Effector CD4-positive, alpha-beta T cell (primary cell): ENCODE measurements at regions not wholly inside any gene's neighbourhood (a gene's known extent, or its start where the extent isn't known, plus 50 kb on each side); places are given as distances from the start of the nearest gene placed in this dataset.
"Not testable (repeated sequence)": the region's sequence is repeated elsewhere in the genome, so short reads cannot be mapped to it uniquely, and the experiment has no call there.

Experiments used
- DNase-seq: peaks from one replicate; pipeline ENCODE4 v3.0.0-alpha.2; 2020

DNA sequence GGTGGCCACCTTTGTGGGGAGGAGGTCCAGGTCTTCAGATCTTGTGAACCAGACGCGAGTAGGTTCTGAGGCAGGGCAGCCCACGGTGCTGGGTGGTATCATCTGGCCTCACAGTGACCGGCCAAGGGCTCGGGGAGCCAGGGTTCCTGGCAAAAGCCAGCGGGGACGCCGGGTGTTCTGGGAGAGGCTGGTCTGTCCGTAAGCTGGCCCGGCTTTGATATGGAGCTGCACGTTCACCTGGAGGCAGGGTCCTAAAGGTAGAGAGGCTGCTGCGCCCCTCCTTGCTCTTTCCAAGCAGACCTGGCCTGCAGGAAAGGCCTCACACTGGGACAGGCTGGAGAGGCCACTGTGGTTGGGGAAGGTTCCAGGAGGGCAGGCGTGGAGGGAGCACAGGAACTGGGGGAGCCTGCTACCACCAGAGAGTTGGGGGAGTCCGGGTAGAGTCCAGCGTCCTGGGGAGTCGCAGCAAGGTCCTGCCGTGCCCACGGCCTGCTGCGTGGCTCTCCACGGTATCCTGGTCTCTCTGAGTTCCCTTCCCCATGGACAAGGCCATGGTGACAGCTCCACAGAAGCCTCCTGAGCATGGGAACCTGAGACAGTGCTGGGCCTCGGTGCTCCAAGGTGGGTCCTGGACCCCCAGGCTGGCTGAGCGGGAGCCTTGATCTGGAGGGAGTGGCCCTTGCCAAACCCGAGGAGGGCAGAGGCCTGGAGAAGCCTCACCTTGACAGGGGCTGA is 452.4 kb upstream of the B3GAT1 start:
- DNase-seq: no peak

GRCh38 chr11:134863294-134863693 is 451.3 kb upstream of the B3GAT1 start:
- DNase-seq: no peak

GRCh38 chr11:134862587-134863195 is 450.6 kb upstream of the B3GAT1 start:
- DNase-seq: no peak

- DNase-seq: no peak
Observed at GRCh38 chr11:134862105-134862502, 450.1 kb upstream of the B3GAT1 start.

- no peak for DNase-seq
Observed at GRCh38 chr11:134861490-134862104, 449.6 kb upstream of the B3GAT1 start.

DNA sequence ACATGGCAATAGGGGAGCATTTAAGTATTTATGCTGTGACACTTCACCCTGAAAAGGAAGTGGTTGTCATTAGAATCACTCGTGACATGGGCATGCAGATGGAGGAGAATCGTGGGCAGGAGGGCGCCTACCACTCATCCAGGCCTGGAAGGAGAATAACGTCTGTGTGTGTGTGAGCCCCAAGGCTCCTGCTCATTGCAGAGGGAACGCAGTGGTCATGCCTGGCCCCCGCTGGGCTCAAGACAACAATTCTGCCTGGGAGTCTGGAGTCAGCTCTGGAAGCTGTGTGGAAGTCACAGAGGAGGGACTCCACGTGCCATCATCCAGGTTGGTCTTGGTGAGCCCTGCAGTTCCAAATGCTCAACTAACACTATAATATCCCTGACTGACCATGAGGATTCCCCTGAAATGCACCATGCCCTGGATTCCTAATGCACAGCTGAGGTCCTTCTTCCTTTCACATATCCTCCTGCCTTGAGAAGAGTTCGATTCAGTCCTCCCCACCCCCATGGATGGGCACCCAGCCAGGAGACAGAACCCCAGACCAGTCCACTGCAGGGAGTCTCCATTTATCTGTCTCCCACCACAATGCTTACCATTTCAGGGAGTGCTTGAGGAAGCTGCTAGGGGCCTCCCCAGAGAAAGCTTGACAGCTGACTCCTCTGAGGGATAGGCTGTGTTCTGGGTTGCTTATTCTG is 446.9 kb upstream of the B3GAT1 start:
- DNase-seq: no peak

- DNase-seq: no peak
Observed at GRCh38 chr11:134857035-134857434, 445.0 kb upstream of the B3GAT1 start.

- no peak for DNase-seq
Observed at GRCh38 chr11:134856056-134856971, 444.3 kb upstream of the B3GAT1 start.

DNA sequence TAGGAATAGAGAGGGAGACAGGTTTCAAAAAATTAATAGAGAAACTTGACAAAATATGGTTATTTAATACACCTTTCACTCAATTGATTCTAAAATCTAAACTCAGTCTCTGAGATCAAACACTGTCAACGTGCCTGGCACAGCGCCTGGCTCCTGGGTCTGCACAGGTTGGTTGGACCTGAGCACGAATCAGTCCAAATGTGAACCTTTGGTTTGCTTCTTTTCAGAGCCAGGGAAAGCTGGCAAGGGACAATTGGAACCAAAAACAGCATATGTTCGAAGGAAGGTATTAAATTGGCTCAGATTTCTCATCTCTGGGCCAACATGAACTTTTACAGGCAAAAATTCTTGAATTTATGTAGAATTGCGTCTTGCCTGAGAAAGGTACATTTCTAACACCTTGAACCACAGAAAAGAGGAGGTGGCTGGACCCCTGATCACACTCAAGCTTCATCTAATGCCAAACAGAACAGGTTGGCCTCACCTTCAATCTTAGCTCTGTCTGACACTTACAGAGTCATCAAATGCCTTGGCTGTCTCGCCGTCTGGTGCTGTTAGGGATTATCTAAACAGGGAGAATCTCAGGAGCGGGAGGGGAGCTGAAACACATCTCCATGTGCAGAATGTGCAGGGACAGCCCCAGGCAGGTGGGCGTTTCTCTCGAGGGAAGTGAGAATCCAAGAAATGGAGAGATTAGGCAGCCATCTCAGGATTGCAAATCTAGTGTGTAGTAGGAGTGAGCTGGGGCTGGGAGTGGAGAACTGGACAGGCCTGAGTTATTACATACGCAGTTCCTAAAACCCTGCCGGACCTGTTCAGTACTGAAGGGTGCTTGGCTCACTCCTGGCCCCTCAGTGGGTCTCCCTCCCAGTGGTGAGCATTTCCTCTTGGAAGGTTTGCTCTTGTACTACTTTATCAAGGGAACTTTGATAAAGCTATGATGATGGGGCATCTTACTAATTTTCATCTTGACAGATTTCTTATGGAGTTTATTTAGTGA is 442.2 kb upstream of the B3GAT1 start:
- no peak for DNase-seq

- DNase-seq: not testable (repeated sequence)
Observed at GRCh38 chr11:134851503-134852224, 439.6 kb upstream of the B3GAT1 start.

DNA sequence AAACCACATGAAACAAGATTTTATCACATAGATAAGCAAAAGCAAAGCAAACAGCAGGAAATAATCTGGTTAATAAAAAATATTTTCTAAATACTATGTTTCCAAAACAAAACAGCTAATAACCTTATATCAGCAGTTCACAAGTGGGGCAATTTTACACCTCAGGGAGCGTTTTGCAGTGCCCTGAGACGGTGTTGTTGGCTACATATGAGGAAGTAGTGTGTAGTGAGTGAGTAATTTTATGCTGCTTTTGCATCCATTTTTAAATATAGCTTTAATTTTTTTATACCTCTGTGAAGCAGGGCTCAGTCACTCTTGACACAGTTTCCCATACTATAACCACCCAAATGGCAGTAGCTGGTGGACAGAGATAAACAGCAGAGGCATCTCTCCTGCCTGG is 438.5 kb upstream of the B3GAT1 start:
- no peak for DNase-seq

GRCh38 chr11:134849833-134850232 is 437.8 kb upstream of the B3GAT1 start:
- DNase-seq: no peak

DNA sequence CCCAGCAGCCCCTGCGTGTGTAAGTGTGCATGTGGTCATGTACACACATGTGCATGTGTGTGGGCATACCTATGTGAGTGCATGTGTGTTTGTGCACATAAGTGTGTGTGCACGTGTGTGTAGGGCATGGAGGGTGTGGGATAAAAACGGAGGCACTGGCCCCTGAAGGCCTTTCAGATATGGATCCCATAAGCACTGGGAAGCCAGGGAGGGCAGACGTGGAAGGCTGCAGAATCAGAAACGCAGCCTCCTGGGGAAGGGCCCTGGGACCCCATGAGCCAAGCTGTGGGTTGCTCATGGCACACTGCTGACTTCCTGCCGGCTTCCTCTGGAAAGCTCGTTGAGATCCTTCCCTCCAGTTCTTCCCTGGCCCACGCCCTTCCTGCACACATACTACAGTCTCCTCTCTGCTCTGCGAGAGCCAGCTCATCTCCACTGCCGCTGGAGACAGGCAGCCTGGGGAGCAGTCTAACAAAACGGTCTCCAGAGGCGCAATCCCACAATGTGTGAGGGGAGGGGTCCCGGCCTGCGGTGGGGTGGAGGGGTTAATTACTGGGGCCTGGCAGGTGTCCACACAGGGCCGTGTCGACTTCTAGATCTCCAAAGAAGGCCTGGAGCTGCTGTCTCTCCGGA is 435.2 kb upstream of the B3GAT1 start:
- DNase-seq: no peak

- no peak for DNase-seq
Observed at GRCh38 chr11:134846328-134847082, 434.5 kb upstream of the B3GAT1 start.

DNA sequence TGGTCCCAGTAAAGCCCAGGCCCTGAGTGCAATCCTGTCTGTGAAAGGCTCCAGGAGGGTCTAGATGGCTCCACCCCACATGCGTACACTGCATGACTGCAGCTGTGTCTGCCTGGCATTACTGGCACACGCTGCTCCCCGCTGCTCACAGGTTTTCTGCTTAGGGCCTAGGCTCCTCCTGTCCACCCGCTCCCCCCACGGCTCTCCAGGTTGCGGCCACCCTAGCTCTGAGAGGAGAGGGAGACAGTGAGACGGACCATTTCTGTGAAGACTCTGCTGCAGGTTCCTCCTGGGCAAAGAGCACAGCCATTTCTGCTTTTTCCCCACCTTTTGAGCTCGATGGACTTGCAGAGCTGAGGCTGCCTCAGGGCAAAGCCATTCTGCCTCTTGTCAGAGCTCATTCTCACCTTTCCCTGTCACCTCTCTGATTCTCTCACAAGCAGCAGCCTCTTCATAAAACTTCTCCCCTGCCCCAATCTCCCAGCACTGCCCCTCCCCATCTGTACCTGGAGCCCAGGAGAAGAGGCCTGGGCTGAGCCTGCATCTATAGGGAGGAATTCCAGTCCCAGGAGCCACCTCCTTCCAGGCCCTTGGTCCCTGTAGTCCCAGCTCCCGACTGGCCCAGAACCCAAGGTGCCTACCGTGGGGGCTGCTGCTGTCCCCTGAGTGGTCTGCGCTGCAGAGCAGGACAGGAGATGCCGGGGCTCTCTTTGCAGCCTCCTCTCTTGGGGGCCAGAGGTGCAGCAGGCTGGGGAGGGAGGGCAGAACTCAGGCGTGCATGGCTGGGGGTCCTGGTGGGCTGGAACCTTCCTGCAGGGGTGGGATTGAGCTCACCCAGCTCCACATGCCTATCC is 433.7 kb upstream of the B3GAT1 start:
- DNase-seq: no peak

- no peak for DNase-seq
Observed at GRCh38 chr11:134844838-134845237, 432.8 kb upstream of the B3GAT1 start.

- no peak for DNase-seq
Observed at GRCh38 chr11:134843735-134844134, 431.7 kb upstream of the B3GAT1 start.

- no peak for DNase-seq
Observed at GRCh38 chr11:134843020-134843419, 431.0 kb upstream of the B3GAT1 start.
